Prostate gland (tissue), 2 donors: ENCODE measurements at regions not wholly inside any gene's neighbourhood (a gene's known extent, or its start where the extent isn't known, plus 50 kb on each side); places are given as distances from the start of the nearest gene placed in this dataset.

Experiments
- CTCF ChIP-seq, 4 experiments: fragments of 200-600 bp in 2 of 4; fragments of 450-650 bp in 2 of 4; sonication (generic) in 2 of 4; IDR thresholded peaks; 1 replicate in 3 of 4; 2 replicates in 1 of 4; pipeline ENCODE4 v1.5.1; 2016 to 2019; ENCODE audit warnings: antibody characterized with exemption in 4 of 4, mild to moderate bottlenecking in 2 of 4, moderate library complexity in 2 of 4
- POLR2A ChIP-seq: fragments of 450-650 bp; IDR thresholded peaks from one replicate; pipeline ENCODE4 v1.6.1; 2016; ENCODE audit warnings: antibody characterized with exemption, mild to moderate bottlenecking

- TF ChIP-seq CTCF (IDR thresholded peaks at IDR 0.05), result no peak
- TF ChIP-seq POLR2A, result no peak
Measured at GRCh38 chr5:54621709-54622108, 104.2 kb downstream of the SNX18 start.
